HG03159 (cell line): ENCODE measurements at regions not wholly inside any gene's neighbourhood (a gene's known extent, or its start where the extent isn't known, plus 50 kb on each side); places are given as distances from the start of the nearest gene placed in this dataset.
"Not testable (repeated sequence)": the region's sequence is repeated elsewhere in the genome, so short reads cannot be mapped to it uniquely, and the experiment has no call there.

Experiments used
- ATAC-seq: cut with Tn5 transposase; IDR thresholded peaks from one replicate; pipeline ENCODE4 v1.9.1; 2021; ENCODE audit warnings: mild to moderate bottlenecking, moderate library complexity; ENCODE audit not compliant: unreplicated experiment

GRCh38 chr17:63019138-63019873, 53.3 kb downstream of the TANC2 start:
- no peak for ATAC-seq

- no peak for ATAC-seq
Measured at GRCh38 chr17:63022567-63022966, 56.5 kb downstream of the TANC2 start.

GRCh38 chr17:63023049-63023448, 57.0 kb downstream of the TANC2 start:
- no peak for ATAC-seq

GRCh38 chr17:63024201-63024600, 58.2 kb downstream of the TANC2 start:
- ATAC-seq = no peak

GRCh38 chr17:63024716-63025115, 58.7 kb downstream of the TANC2 start:
- ATAC-seq = no peak

GRCh38 chr17:63025637-63026036, 59.6 kb downstream of the TANC2 start:
- ATAC-seq = not testable (repeated sequence)

DNA sequence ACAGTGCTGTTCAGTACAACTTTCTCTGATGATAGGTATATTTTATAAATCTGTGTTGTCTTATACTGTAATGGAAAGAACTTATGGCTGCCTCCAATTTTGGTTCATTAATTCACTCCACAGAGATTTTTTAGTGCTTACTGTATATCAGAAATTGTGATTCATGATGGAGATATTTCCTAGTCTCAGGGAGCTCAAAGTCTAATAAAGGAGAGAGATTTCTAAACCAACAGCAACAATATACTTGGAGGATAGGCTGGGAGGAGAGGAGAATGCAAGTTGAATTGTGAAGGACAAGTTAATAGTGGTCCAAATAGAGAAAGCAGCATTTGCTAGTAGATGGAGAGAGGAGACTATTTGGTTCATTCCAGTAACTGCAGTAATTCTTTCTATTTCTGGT, 63.5 kb downstream of the TANC2 start:
- no peak for ATAC-seq

GRCh38 chr17:63032142-63032541, 66.1 kb downstream of the TANC2 start:
- ATAC-seq = no peak

DNA sequence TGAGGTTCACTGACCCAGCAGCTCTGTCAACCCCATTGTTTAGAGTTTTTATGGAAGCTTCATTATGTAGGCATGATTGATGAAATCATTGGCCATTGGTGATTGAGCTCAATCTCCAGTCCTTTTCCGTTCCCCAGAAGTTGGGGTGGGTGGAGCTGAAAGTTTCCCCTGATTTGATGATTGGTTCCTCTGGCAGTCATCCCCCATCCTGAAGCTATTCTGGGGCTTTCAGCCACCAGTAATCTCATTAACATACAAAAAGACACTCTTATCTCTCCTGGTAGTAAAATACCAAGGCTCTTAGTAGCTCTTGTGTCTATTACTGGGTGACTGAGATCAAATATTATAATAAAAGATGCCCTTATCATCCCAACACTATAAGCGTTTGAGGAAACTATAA, 67.1 kb downstream of the TANC2 start:
- ATAC-seq = no peak

DNA sequence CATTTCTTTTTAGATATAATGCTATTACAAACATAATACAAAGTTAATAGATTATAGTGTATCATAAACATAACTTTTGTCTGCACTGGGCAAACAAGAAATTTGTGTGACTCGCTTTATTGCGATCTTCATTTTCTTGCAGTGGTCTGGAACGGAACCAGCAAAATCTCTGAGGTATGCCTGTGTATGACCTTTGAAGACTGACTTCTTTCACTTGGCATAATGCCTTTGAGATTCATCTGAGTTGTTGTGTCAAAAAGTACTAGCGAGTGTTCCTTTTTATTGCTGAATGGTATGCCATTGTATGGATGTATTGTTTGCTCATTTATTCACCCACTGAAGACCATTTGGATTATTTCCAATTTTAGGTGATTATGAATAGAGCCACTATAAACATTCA, 69.2 kb downstream of the TANC2 start:
- no peak for ATAC-seq

GRCh38 chr17:63035695-63036094, 69.7 kb downstream of the TANC2 start:
- no peak for ATAC-seq

DNA sequence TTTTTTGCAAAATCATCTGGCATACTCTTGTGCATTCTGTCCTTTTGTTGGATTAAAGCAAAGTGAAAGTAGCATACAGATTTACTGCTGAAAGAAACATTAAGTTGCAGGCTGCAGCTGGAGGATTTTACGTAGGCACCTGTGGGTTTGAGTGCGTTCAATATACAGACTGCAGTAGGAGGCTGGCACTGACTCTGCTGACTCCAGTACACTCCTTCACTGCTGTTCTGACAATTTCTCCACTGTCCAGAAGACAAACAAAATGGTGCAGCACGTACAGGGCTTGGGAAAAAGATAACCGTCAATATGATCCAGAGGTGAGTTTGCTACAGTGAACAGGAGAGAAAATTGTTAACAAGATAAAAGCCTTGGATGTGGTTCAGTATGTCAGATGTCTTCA, 73.3 kb downstream of the TANC2 start:
- ATAC-seq = no peak

DNA sequence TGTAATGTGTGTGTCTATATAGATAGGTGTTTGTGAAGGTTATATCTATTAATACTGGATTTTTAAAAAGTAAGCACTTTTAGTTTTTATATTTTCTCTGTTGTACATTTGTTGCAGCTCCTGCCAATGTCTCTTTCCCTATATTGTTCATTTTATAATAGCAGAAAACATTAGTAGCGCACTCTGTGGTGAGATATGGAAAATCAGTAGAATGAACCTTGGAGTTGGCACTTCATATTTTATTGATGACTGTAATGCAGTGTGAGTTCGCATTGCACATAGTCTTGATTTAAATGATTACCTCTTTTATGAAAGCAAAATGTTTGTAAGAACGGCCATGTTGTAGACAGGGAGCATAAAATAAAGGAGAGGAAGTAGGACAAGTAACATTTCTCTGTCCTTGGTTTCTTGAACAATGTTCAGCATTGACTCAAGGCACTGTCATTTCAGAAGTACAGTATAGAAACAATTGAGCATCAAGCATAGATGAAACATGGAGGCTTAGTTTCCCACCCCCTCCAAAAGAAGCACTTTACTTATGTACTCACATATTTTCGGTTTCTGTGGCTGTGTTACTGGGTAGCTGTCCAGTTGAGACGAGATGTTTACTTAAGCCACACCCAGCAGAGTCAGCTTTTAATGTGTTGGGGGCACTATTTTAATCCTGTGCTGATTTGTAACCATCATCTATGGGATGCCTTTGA, 74.0 kb downstream of the TANC2 start:
- ATAC-seq = no peak

GRCh38 chr17:63040816-63041215, 74.8 kb downstream of the TANC2 start:
- no peak for ATAC-seq

GRCh38 chr17:63041251-63041650, 75.2 kb downstream of the TANC2 start:
- ATAC-seq = no peak

GRCh38 chr17:63041722-63042121, 75.7 kb downstream of the TANC2 start:
- no peak for ATAC-seq

- ATAC-seq = no peak
Measured at GRCh38 chr17:63042256-63042812, 76.3 kb downstream of the TANC2 start.

DNA sequence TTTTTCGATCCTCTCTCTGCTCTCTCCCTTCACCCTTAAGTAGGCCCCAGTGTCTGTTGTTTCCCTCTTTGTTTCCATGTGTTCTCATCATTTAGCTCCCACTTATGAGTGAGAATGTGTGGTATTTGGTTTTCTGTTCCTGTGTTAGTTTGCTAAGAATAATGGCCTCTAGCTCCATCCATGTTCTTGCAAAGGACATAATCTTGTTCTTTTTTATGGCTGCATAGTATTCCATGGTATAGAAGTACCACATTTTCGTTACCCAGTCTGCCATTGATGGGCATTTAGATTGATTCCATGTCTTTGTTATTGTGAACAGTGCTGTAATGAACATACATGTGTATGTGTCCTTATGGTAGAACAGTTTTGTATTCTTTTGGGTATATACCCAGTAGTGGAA, 91.5 kb downstream of the TANC2 start:
- not testable (repeated sequence) for ATAC-seq

GRCh38 chr17:63066158-63066813, 100.3 kb downstream of the TANC2 start:
- ATAC-seq = no peak

GRCh38 chr17:63069245-63069644, 103.2 kb downstream of the TANC2 start:
- no peak for ATAC-seq

GRCh38 chr17:63070031-63070430, 104.0 kb downstream of the TANC2 start:
- ATAC-seq = no peak

- ATAC-seq = no peak
Measured at GRCh38 chr17:63071797-63072196, 105.8 kb downstream of the TANC2 start.
